ENCODE measurements at regions not wholly inside any gene's neighbourhood (a gene's known extent, or its start where the extent isn't known, plus 50 kb on each side); places are given as distances from the start of the nearest gene placed in this dataset.
A peak's percentile ranks its signal among the peaks of the same experiment; 100 is the strongest.

GRCh38 chr4:149161247-149161646 is 654.4 kb downstream of the IQCM start:
- DNase-seq (ENCODE audit: low read depth, low spot score) = peak; percentile 65
- no peak for TF ChIP-seq CTCF (IDR thresholded peaks at IDR 0.05; ENCODE audit: insufficient read depth, low read length, missing control alignments)
- H3K4me3 ChIP-seq (ENCODE audit: low read depth, low read length) = no peak overlapping the region
- ChIA-PET CTCF (interaction anchor here (0.6 kb wide), 1 partner anchor 15 kb away, joined by 3 read pairs; no protein-coding TSS in a partner anchor), POLR2A (no interaction called here)

- DNase-seq (ENCODE audit: low read depth, low spot score) = no peak
- no peak overlapping the region for H3K4me3 ChIP-seq (ENCODE audit: low read depth, low read length)
- CTCF ChIA-PET = no interaction called here
- TF ChIP-seq CTCF (IDR thresholded peaks at IDR 0.05; ENCODE audit: insufficient read depth, low read length, missing control alignments) = no peak
- POLR2A ChIA-PET = no interaction called here
Measured at GRCh38 chr4:149160370-149160769, 655.3 kb downstream of the IQCM start.

- no peak overlapping the region for H3K4me3 ChIP-seq (ENCODE audit: low read depth, low read length)
- TF ChIP-seq CTCF (IDR thresholded peaks at IDR 0.05; ENCODE audit: insufficient read depth, low read length, missing control alignments) = no peak
- POLR2A ChIA-PET = no interaction called here
- CTCF ChIA-PET = no interaction called here
- DNase-seq (ENCODE audit: low read depth, low spot score) = no peak
Measured at GRCh38 chr4:149158817-149159216, 656.8 kb downstream of the IQCM start.

GRCh38 chr4:149145803-149146202 is 669.8 kb downstream of the IQCM start:
- POLR2A ChIA-PET = no interaction called here
- no peak for TF ChIP-seq CTCF (IDR thresholded peaks at IDR 0.05; ENCODE audit: insufficient read depth, low read length, missing control alignments)
- H3K4me3 ChIP-seq (ENCODE audit: low read depth, low read length) = no peak overlapping the region
- DNase-seq (ENCODE audit: low read depth, low spot score) = no peak
- CTCF ChIA-PET = interaction anchor here (0.6 kb wide), 2 partner anchors 15 to 115 kb away, joined by 3 read pairs; no protein-coding TSS in a partner anchor

GRCh38 chr4:149144060-149144459 is 671.6 kb downstream of the IQCM start:
- ChIA-PET POLR2A (no interaction called here), CTCF (no interaction called here)
- no peak for DNase-seq (ENCODE audit: low read depth, low spot score)
- no peak overlapping the region for H3K4me3 ChIP-seq (ENCODE audit: low read depth, low read length)
- TF ChIP-seq CTCF (IDR thresholded peaks at IDR 0.05; ENCODE audit: insufficient read depth, low read length, missing control alignments) = no peak

GRCh38 chr4:149141391-149141790 is 674.3 kb downstream of the IQCM start:
- TF ChIP-seq CTCF (IDR thresholded peaks at IDR 0.05; ENCODE audit: insufficient read depth, low read length, missing control alignments) = no peak
- CTCF ChIA-PET = no interaction called here
- POLR2A ChIA-PET = no interaction called here

More at GRCh38 chr4:149141391-149141790, 674.3 kb downstream of the IQCM start:
- no peak overlapping the region for H3K4me3 ChIP-seq (ENCODE audit: low read depth, low read length)
- DNase-seq (ENCODE audit: low read depth, low spot score) = no peak
